ENCODE measurements at regions not wholly inside any gene's neighbourhood (a gene's known extent, or its start where the extent isn't known, plus 50 kb on each side); places are given as distances from the start of the nearest gene placed in this dataset.

- H3K36me3 ChIP-seq (ENCODE audit: control insufficient read depth, insufficient read depth, low read length, severe bottlenecking), result no peaks in the 10 kb centered on the region
- H3K27me3 ChIP-seq (replicated peaks; ENCODE audit: control insufficient read depth, insufficient read depth, low read length), result no peaks in the 10 kb centered on the region
- no peaks in the 10 kb centered on the region for H3K4me1 ChIP-seq (ENCODE audit: control insufficient read depth, insufficient read depth, low read length)
- no peak for DNase-seq (ENCODE audit: low read depth)
- H3K9me3 ChIP-seq (ENCODE audit: control insufficient read depth, low read length), result peaks cover 5% of the 10 kb centered on the region
- H3K4me3 ChIP-seq (ENCODE audit: low read length), result no peak overlapping the region
- H3K9ac ChIP-seq (ENCODE audit: low read length), result no peak overlapping the region
Measured at GRCh38 chr2:192473331-192473730, 278.6 kb upstream of the TMEFF2 start.

DNA sequence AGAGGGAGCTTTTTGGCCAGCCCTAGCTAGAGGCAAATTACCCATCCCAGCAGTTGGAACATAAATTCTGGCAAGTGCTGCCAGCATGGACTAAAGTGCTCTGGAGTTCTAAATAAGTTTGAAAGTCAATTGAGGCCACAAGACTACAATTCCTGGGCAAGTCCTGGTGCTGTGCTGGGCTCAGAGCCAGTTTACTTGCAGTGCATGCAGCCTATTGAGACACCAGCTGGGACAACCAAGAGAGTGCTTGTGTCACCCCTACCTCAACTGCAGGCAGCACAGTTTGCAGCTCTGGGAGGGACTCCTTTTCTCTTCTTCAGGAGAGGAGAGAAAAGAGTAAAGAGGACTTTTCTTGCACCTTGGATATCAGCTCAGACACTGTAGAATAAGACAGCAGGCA lies 277.2 kb upstream of the TMEFF2 start:
- Histone ChIP-seq H3K4me3 (ENCODE audit: low read length) (no peak overlapping the region), H3K36me3 (ENCODE audit: control insufficient read depth, insufficient read depth, low read length, severe bottlenecking) (no peaks in the 10 kb centered on the region), H3K4me1 (ENCODE audit: control insufficient read depth, insufficient read depth, low read length) (no peaks in the 10 kb centered on the region), H3K27me3 (replicated peaks; ENCODE audit: control insufficient read depth, insufficient read depth, low read length) (no peaks in the 10 kb centered on the region), H3K9ac (ENCODE audit: low read length) (no peak overlapping the region), H3K9me3 (ENCODE audit: control insufficient read depth, low read length) (peaks cover 5% of the 10 kb centered on the region)
- peak; percentile 2 for DNase-seq (ENCODE audit: low read depth)

- Histone ChIP-seq H3K9me3 (ENCODE audit: control insufficient read depth, low read length) (peaks cover 5% of the 10 kb centered on the region), H3K4me1 (ENCODE audit: control insufficient read depth, insufficient read depth, low read length) (no peaks in the 10 kb centered on the region), H3K4me3 (ENCODE audit: low read length) (no peak overlapping the region), H3K27me3 (replicated peaks; ENCODE audit: control insufficient read depth, insufficient read depth, low read length) (no peaks in the 10 kb centered on the region), H3K9ac (ENCODE audit: low read length) (no peak overlapping the region), H3K36me3 (ENCODE audit: control insufficient read depth, insufficient read depth, low read length, severe bottlenecking) (no peaks in the 10 kb centered on the region)
- DNase-seq (ENCODE audit: low read depth), result no peak
Measured at GRCh38 chr2:192469612-192470011, 274.9 kb upstream of the TMEFF2 start.

DNA sequence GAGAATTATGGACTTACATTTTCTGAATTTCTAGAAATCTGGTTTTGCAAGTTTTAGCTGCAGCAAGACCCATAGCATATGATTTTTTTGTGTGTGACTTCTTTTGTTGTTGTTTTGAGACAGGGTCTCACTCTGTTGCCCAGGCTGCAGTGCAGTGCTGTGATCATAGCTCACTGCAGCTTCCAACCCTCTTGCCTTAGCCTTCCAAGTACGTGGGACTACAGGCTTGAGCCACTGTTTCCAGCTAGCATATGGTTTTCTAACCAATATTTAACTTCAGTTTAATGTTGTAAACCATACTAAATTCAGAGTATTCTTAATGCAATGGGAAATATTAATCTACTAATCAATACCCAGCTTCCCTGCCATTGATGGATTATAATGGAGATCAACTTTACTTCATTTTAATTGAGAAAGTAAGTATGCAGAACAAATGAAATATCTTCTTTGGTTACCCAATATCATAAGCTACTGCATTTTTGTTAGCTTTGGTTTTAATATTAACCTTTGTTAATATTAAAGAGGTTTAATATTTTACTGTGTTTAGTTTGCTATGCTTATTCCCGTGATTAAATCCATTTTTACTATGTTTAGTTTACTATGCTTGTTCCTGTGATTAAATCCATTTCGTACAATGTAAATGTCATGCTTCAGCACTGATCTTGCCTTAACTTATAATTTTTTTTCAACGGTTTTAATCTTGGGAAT lies 273.4 kb upstream of the TMEFF2 start:
- H3K27me3 ChIP-seq (replicated peaks; ENCODE audit: control insufficient read depth, insufficient read depth, low read length), result no peaks in the 10 kb centered on the region
- no peaks in the 10 kb centered on the region for H3K9me3 ChIP-seq (ENCODE audit: control insufficient read depth, low read length)
- H3K9ac ChIP-seq (ENCODE audit: low read length), result no peak overlapping the region
- no peak overlapping the region for H3K4me3 ChIP-seq (ENCODE audit: low read length)
- H3K36me3 ChIP-seq (ENCODE audit: control insufficient read depth, insufficient read depth, low read length, severe bottlenecking), result no peaks in the 10 kb centered on the region
- H3K4me1 ChIP-seq (ENCODE audit: control insufficient read depth, insufficient read depth, low read length), result no peaks in the 10 kb centered on the region
- no peak for DNase-seq (ENCODE audit: low read depth)

DNA sequence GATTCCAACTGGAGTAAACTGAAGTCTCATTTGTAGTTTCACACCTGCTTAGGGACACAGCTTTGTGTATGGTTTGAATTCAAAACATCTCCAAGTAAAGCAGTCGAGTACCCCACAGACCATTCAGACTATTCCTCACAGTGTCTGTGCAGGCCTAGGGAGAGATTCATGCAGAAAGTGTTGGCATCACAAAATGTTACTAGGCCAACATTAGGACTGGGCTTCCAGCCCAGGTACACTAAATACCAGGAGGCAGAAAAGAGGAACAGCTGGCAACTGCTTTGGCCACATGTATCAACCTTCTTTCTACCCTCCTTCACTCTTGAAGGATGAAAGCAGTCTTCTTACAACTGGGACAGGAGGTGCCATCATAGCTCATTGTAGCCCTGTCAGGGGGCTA lies 270.4 kb upstream of the TMEFF2 start:
- H3K4me1 ChIP-seq (ENCODE audit: control insufficient read depth, insufficient read depth, low read length), result no peaks in the 10 kb centered on the region
- no peak for DNase-seq (ENCODE audit: low read depth)
- H3K9ac ChIP-seq (ENCODE audit: low read length), result no peak overlapping the region
- no peaks in the 10 kb centered on the region for H3K9me3 ChIP-seq (ENCODE audit: control insufficient read depth, low read length)
- no peaks in the 10 kb centered on the region for H3K27me3 ChIP-seq (replicated peaks; ENCODE audit: control insufficient read depth, insufficient read depth, low read length)
- H3K4me3 ChIP-seq (ENCODE audit: low read length), result no peak overlapping the region
- no peaks in the 10 kb centered on the region for H3K36me3 ChIP-seq (ENCODE audit: control insufficient read depth, insufficient read depth, low read length, severe bottlenecking)

GRCh38 chr2:192459422-192459821 lies 264.7 kb upstream of the TMEFF2 start:
- H3K4me1 ChIP-seq (ENCODE audit: control insufficient read depth, insufficient read depth, low read length), result no peaks in the 10 kb centered on the region
- no peaks in the 10 kb centered on the region for H3K27me3 ChIP-seq (replicated peaks; ENCODE audit: control insufficient read depth, insufficient read depth, low read length)
- H3K36me3 ChIP-seq (ENCODE audit: control insufficient read depth, insufficient read depth, low read length, severe bottlenecking), result no peaks in the 10 kb centered on the region
- H3K9me3 ChIP-seq (ENCODE audit: control insufficient read depth, low read length), result no peaks in the 10 kb centered on the region
- H3K4me3 ChIP-seq (ENCODE audit: low read length), result no peak overlapping the region
- H3K9ac ChIP-seq (ENCODE audit: low read length), result no peak overlapping the region
- DNase-seq (ENCODE audit: low read depth), result no peak

DNA sequence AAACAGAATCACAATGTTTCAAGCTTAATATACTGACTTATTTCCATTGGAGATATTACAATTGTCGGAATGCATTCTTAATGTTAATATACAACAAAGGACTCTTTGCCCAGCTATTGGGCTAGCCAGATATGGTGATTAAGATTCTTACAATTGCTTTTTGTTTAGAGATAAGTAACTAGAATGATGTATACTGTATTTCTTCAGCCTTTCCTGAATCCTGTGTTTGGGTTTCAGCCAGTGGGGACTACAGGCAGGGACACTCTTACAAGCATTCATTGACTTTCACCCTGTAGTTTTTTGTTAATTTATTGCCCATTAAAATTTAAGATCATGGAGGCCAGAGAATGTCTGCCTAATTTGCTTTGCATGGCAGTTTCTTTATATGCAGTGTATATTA lies 254.1 kb upstream of the TMEFF2 start:
- Histone ChIP-seq H3K4me1 (ENCODE audit: control insufficient read depth, insufficient read depth, low read length) (no peaks in the 10 kb centered on the region), H3K36me3 (ENCODE audit: control insufficient read depth, insufficient read depth, low read length, severe bottlenecking) (no peaks in the 10 kb centered on the region), H3K9ac (ENCODE audit: low read length) (no peak overlapping the region), H3K27me3 (replicated peaks; ENCODE audit: control insufficient read depth, insufficient read depth, low read length) (no peaks in the 10 kb centered on the region), H3K9me3 (ENCODE audit: control insufficient read depth, low read length) (no peaks in the 10 kb centered on the region), H3K4me3 (ENCODE audit: low read length) (no peak overlapping the region)
- no peak for DNase-seq (ENCODE audit: low read depth)

DNA sequence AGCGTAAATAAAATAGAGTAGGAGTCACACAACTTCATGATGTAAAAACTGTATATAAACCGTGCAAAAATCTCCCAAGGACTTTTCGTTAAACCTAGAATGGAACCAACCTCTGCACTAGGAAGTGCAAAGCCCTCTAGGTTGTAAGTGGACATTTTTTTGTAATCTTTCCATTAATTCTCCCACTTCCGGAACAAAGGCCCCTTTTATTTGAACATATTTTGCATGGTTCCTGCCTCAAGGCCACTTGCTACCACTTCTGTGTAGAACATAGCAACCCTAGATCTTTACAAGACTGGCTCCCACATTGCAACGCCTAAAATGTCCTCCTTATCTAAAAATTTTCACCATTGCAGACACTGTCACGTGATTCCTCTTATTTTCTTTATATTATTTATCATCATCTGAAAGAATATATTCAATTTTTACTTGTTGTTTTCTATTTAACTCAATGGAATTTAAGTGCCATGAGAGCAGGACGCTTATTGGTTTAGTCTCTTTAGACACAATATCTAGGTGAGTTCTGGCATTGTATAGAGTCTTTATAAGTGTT lies 249.6 kb upstream of the TMEFF2 start:
- Histone ChIP-seq H3K36me3 (ENCODE audit: control insufficient read depth, insufficient read depth, low read length, severe bottlenecking) (no peaks in the 10 kb centered on the region), H3K27me3 (replicated peaks; ENCODE audit: control insufficient read depth, insufficient read depth, low read length) (no peaks in the 10 kb centered on the region)

DNA sequence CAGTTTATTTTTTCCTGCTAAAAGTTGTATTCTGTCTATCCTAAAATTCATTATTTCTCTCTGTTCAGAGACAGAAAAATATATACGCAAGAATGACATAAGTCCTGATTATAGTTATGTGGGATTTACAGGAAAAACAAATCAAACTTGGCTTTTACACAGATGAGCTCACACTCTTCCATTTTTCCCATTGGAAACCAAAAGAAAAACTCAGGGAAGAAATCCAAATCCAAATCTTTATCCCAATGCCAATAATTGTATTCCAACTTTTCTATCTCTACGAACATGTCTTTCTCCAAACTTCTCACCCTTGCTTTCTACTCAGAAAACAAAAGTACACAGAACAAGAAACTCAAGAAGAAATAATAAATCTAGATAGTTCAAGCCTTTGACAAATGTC lies 249.1 kb upstream of the TMEFF2 start:
- no peak overlapping the region for H3K4me3 ChIP-seq (ENCODE audit: low read length)
- H3K4me1 ChIP-seq (ENCODE audit: control insufficient read depth, insufficient read depth, low read length), result no peaks in the 10 kb centered on the region
- DNase-seq (ENCODE audit: low read depth), result no peak
- H3K36me3 ChIP-seq (ENCODE audit: control insufficient read depth, insufficient read depth, low read length, severe bottlenecking), result no peaks in the 10 kb centered on the region
- H3K9me3 ChIP-seq (ENCODE audit: control insufficient read depth, low read length), result no peaks in the 10 kb centered on the region
- no peaks in the 10 kb centered on the region for H3K27me3 ChIP-seq (replicated peaks; ENCODE audit: control insufficient read depth, insufficient read depth, low read length)
- no peak overlapping the region for H3K9ac ChIP-seq (ENCODE audit: low read length)

More for the DNA sequence above, 249.6 kb upstream of the TMEFF2 start:
- no peaks in the 10 kb centered on the region for H3K9me3 ChIP-seq (ENCODE audit: control insufficient read depth, low read length)
- H3K4me1 ChIP-seq (ENCODE audit: control insufficient read depth, insufficient read depth, low read length), result no peaks in the 10 kb centered on the region
- no peak for DNase-seq (ENCODE audit: low read depth)
- no peak overlapping the region for H3K4me3 ChIP-seq (ENCODE audit: low read length)
- no peak overlapping the region for H3K9ac ChIP-seq (ENCODE audit: low read length)

DNA sequence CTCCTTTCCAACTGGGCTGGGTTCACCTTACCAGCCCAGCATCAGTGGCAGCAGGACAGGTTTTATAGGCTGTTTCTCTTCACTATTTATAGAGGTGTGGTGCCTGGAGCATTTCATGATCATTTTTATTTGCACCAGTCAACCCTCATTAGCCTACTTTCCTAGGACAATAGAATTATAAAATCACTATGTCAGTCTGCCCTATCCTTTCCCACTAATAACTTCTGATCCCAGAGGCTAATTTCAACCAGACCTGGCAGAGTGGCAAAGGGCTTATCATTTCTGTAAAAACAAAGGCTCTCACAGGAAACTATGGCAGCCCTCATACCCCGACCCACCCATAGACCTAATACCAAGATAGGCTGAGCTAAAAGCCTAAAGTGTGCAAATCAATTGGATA lies 243.5 kb upstream of the TMEFF2 start:
- DNase-seq (ENCODE audit: low read depth), result no peak
- no peaks in the 10 kb centered on the region for H3K36me3 ChIP-seq (ENCODE audit: control insufficient read depth, insufficient read depth, low read length, severe bottlenecking)

GRCh38 chr2:192437653-192438052 lies 242.9 kb upstream of the TMEFF2 start:
- H3K27me3 ChIP-seq (replicated peaks; ENCODE audit: control insufficient read depth, insufficient read depth, low read length), result no peaks in the 10 kb centered on the region
- no peak for DNase-seq (ENCODE audit: low read depth)
- H3K36me3 ChIP-seq (ENCODE audit: control insufficient read depth, insufficient read depth, low read length, severe bottlenecking), result no peaks in the 10 kb centered on the region
- H3K4me3 ChIP-seq (ENCODE audit: low read length), result no peak overlapping the region
- H3K9me3 ChIP-seq (ENCODE audit: control insufficient read depth, low read length), result no peaks in the 10 kb centered on the region
- no peak overlapping the region for H3K9ac ChIP-seq (ENCODE audit: low read length)
- no peaks in the 10 kb centered on the region for H3K4me1 ChIP-seq (ENCODE audit: control insufficient read depth, insufficient read depth, low read length)

More for the DNA sequence above, 243.5 kb upstream of the TMEFF2 start:
- no peaks in the 10 kb centered on the region for H3K27me3 ChIP-seq (replicated peaks; ENCODE audit: control insufficient read depth, insufficient read depth, low read length)
- no peaks in the 10 kb centered on the region for H3K9me3 ChIP-seq (ENCODE audit: control insufficient read depth, low read length)
- H3K4me3 ChIP-seq (ENCODE audit: low read length), result no peak overlapping the region
- no peaks in the 10 kb centered on the region for H3K4me1 ChIP-seq (ENCODE audit: control insufficient read depth, insufficient read depth, low read length)
- H3K9ac ChIP-seq (ENCODE audit: low read length), result no peak overlapping the region

DNA sequence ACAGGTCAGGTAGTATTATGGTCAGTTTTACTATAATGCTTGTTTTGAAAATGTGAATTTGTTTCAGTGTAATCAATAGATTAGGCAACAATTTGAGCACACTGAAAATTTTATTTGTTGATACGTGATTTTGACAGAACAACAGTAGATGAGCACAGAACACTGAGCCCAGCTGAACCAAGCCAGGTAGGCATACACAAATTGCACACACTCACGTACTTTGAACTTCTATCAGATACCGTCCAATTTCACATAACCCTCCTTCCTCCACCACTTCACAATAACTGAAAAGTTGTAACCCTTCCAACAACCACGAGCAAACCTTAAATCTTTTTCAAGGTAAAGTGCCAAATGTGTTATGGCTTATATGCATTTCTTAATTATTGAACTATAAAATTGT lies 229.5 kb upstream of the TMEFF2 start:
- Histone ChIP-seq H3K4me1 (ENCODE audit: control insufficient read depth, insufficient read depth, low read length) (no peaks in the 10 kb centered on the region), H3K9me3 (ENCODE audit: control insufficient read depth, low read length) (no peaks in the 10 kb centered on the region), H3K4me3 (ENCODE audit: low read length) (no peak overlapping the region), H3K9ac (ENCODE audit: low read length) (no peak overlapping the region), H3K36me3 (ENCODE audit: control insufficient read depth, insufficient read depth, low read length, severe bottlenecking) (no peaks in the 10 kb centered on the region), H3K27me3 (replicated peaks; ENCODE audit: control insufficient read depth, insufficient read depth, low read length) (no peaks in the 10 kb centered on the region)
- no peak for DNase-seq (ENCODE audit: low read depth)
